Right ventricle myocardium superior (tissue), 1 donor: ENCODE measurements at regions not wholly inside any gene's neighbourhood (a gene's known extent, or its start where the extent isn't known, plus 50 kb on each side); places are given as distances from the start of the nearest gene placed in this dataset.

Experiments
- ATAC-seq: fragments of 200-7000 bp; cut with Tn5 transposase; one replicate; pipeline ENCODE4 v1.9.1; 2020; ENCODE audit warnings: mild to moderate bottlenecking; ENCODE audit not compliant: poor library complexity
- DNase-seq: peaks from one replicate; pipeline ENCODE4 v3.0.0-alpha.2; 2020
- intact Hi-C: fragments of 100-400 bp; cut with DNase I; formaldehyde crosslinking; loops from one replicate; pipeline ENCODE4 v1.11.2; 2022
- donor health status: DM: no; HTN: yes; CAD: no; lungs with severe emphysema.

DNA sequence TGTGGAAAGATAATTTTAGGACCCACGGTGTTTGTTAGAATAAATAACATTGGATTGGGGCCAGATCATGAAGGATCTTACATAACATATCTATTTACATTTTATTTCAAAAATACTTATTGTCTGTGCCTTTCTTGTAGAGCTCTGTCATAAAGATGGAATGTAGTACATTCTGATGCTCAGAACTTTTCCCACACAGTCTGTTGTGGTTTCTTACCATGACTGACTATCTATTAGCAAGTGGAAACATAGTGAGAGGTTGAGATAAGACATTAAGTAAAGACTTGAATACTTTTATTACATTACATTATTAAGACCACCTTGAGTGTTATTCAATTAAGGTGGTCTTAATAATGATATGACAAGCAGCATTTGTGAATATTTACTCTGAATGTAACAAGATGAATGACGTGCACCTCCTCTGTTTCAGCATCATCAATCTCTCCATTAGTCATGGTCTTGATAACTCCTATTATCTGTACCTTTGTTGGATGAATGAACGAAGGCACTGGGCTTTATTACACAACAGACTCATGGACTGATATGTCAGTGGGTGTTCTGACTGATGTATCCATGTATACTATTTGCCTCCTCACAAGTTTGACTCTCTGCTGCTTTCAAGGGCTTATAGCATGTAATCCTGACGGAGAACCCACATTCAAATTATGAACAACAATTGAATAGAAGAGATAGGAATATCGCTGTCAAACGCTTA is 883.0 kb upstream of the FLRT2 start:
- intact Hi-C loops: no loop called here
- DNase-seq (no peak), ATAC-seq (no peak)

DNA sequence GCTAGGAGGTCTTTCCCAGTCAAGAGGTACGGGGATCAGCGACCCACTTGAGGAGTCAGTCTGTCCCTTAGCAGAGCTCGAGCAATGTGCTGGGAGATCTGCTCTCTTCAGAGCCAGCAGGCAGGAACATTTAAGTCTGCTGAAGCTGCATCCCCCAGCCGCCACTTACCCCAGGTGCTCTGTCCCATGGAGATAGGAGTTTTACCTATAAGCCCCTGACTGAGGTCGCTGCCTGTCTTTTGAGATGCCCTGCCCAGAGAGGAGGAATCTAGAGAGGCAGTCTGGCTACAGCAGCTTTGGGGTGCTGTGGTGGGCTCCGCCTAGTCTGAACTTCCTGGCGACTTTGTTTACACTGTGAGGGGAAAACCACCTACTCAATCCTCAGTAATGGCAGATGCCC is 874.9 kb upstream of the FLRT2 start:
- ATAC-seq (no peak), DNase-seq (no peak)
- intact Hi-C loops: no loop called here

DNA sequence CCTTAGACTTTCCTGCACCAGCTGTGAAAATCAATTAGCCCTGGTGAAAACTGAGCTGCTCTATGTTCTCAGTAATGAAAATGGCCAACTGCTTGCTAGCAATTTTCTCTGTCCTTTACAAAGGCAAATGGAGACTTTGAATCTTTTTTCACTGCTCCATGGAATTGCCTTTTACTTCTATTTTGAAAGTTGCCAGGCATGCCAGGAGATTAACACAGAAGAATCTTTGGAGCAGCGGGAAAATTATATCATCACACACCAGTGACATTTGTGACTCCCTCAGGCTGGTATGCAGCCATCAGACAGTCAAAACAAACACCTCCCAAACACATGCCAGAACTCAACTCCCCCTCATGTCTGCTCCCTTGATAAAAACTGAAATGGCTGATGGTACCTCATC is 872.0 kb upstream of the FLRT2 start:
- ATAC-seq (no peak), DNase-seq (no peak)
- intact Hi-C loops: no loop called here

DNA sequence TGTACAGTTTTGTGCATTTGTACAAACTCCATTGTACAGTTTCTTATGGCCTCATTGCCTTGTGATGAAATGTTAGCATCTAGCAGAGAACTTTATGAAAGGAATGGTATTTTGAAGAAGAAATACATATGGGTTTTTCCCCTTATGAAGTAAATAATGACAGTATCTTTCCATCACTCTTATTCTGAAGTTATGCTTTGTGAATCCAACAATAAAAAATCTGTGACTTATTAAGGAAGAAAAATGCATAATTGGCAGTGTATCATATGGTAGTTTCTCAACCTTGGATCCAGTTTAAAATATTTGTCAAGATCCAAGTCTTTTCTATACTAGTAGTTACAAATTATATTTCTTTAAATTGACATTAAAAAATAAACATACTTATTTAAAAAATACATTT is 859.1 kb upstream of the FLRT2 start:
- DNase-seq (no peak), ATAC-seq (no peak)
- intact Hi-C loops: no loop called here

DNA sequence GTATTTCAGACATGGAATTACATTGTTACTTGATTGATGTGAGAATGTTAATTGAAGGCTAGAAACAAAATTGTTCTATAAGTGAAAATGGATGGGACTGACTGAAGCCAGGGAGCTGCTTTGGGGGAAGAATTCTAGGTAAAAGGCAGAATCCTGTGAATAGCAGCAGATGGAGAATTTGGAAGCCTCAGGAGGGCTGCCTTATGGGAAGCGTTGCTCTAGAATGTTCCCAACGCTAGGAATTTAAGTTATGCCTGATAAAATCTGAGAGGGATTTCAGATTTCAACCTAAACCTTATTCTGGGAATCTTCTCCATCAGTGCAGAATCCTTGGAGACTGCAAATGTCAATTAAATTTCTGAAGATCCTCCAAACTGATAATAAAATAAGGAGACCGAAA is 858.2 kb upstream of the FLRT2 start:
- intact Hi-C loops: no loop called here
- no peak for ATAC-seq
- no peak for DNase-seq

DNA sequence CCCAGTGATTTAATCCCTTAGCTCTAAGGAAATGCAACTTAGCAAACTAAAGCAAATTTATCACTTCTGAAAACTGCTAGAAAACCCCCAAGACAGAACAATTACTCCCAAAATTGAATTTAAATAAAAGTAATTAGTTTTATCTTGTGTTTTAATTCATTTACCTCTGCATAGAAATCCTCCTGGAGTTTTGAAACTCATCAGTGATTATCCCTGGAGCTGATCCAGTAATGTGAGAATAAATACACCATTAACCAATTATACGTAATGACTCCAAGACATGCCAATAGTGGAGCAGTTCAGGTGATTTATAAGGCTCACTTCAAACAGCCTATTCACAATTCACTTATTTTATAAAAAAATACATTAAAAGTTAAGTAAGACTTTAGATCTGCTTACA is 855.3 kb upstream of the FLRT2 start:
- DNase-seq (no peak), ATAC-seq (no peak)
- intact Hi-C loops: no loop called here

DNA sequence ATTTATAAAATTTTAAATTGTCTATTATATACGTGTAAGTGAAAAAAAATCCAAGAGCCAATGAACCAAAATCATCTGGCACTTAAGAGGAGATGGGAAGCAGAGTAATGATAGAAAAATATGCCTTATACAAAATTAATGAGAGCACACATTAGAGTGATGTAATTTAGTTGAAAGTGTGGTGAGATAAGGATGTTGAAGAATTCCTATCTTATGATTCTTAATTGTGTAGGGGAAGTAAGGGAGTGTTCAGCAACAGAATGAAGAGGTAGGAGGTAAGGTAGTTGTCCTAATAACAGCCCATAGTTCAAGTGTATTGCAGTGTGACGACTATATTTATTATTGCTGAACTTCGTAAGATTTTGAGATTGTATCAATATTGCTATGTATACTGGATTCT is 843.4 kb upstream of the FLRT2 start:
- intact Hi-C loops: no loop called here
- DNase-seq: no peak
- ATAC-seq: no peak

DNA sequence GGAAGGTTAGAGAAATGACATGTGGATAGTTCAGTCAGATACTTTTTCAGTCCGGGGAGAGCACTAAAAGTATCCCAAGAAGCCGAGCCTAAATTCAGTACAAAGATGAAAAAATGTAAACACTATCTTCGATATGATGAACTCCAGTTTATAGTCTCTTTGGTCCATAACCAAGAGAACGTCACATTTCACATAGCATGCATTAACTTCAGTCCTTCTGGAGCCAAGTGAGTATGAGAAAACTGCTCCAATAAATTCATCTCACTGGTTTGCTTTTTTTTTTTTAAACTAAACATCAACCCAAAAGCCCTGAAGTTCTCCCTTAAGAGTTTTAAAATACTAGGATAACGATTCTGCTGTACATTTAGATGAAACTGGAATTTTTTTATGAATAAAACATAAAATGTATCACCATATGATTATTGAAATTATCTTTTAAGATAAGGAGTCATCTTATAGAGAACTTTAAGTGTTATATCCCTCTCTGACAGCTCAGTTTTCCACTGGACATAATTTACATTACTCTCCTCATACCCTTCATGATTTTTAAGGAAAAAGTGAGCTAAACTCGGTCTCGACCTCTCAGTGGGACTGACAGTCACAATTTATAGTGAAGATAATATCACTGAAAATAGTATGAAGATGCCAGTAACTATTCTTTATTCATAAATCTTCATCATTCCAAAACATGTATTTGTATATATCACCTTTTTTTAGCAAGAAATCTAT is 841.5 kb upstream of the FLRT2 start:
- intact Hi-C loops: no loop called here
- ATAC-seq: no peak
- no peak for DNase-seq

DNA sequence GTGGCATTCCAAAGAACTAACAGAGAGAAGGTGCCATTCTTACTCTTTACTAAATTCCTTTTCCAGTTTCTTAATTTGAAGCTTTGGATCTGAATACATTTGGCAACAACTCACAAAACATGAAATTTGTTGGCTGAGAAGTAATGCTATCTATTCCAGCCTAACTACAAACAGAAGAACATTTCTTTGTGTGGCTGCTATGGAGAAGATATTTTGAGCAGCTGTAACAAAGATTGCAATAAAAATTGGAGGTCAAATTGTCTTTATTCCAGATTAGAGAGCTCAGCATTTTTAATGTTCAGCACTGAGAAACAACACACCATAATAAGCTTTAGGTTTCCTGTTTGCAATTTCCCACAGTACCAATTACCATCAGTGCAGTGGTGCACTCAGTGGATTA is 835.8 kb upstream of the FLRT2 start:
- intact Hi-C loops: no loop called here
- DNase-seq (no peak), ATAC-seq (no peak)

DNA sequence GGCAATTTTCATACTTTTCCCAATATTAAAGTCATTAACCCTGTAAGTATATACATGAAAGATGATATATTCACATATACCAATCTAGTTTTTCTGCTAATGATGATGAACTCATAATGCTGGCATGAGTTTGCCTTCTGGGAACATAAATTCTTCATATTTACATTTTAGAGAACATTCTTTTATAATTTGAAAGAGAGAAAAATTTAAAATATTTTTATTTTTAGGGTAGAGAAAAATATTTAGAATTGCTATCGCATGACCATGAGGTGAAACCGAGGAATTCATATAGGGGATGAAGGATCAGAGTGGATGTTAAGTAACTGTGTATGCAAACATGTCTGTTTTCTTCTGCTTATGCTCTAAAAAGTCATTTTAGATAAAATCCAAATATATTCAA is 825.3 kb upstream of the FLRT2 start:
- DNase-seq (no peak), ATAC-seq (no peak)
- intact Hi-C loops: no loop called here

DNA sequence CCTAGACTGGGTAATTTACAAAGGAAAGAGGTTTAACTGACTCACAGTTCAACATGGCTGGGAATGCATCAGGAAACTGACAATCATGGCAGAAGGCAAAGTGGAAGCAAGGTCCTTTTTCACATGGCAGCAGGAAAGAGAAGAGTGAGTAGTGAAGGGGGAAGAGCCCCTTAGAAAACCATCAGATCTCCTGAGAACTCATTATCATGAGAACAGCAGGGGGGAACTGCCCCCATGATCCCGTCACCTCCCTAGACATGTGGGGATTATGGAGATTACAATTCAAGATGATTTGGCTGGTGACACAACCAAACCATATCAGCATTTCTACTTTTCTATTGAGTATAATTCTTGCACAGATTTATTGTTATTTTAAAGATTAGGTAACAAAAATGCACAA is 822.1 kb upstream of the FLRT2 start:
- intact Hi-C loops: no loop called here
- no peak for ATAC-seq
- DNase-seq: no peak

DNA sequence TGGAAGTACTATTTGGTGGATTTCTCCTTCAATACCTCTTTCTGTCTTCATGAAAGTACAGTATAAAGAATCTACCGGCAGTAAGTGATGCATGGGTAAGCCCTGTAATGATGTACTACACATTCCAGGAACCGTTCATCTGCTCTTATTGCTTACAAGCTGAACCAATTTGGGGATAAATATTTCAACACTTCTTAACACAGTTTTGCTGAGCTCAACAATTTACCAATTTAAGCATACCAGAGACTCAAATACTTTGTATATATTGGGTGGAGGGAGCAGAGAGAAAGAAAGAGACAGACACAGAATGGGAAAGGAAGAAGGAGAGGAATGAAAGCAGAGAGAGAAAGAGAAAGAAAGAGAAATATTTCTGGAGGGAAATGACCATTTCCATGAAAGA is 821.1 kb upstream of the FLRT2 start:
- intact Hi-C loops: no loop called here
- ATAC-seq (no peak), DNase-seq (no peak)

DNA sequence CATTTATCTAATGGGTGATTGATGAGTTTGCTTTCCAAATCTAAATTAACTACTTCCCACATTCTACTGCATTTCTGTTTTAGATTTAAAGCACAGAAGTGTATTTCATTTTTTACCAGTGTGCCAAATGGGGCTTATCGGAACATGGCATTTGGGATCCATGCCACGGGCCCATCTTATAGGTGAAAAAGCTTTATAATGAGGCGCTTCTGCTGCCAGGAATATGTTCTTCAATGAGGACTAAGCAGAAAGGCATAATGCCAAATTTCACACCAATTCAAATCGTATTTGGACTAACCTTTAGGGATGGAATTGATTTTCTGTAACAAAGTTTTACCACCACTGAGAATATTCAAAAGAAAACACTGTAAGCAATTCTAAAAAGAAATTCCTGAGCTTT is 803.5 kb upstream of the FLRT2 start:
- DNase-seq (no peak), ATAC-seq (no peak)
- intact Hi-C loops: no loop called here

DNA sequence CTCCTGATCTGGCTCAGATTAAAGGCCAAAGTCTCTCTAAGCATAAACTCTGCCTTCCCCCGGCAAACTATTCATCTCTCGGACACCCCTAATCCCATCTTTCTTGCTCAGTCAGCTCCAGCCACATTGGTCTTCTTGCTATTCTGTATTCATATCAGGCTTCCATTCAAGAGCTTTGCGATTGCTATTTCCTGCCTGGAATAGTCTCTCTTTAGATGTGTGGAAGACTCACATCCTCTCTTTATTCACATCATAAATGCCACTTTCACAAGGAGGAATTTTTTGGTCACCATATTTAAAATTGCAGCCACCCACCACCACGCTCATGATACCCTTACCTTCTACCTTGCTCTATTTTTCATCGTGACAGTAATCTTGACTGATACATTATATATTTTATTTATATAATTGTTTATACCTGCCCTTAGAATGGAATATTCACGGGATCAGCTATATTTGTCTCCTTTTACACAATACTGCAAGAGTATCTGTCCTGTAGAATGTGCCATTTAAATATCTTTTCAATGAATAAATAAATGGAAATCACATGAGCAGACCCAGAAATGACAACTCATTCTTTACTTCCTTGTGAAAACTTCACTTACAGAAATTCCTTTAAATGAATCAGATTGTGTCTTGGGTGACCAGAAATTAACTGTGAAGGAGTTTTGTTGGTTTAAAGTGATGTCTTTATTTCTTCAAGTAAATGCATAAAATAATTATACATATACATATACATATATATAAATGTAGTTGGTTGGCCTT is 780.6 kb upstream of the FLRT2 start:
- ATAC-seq: no peak
- DNase-seq: no peak
- intact Hi-C loops: no loop called here

DNA sequence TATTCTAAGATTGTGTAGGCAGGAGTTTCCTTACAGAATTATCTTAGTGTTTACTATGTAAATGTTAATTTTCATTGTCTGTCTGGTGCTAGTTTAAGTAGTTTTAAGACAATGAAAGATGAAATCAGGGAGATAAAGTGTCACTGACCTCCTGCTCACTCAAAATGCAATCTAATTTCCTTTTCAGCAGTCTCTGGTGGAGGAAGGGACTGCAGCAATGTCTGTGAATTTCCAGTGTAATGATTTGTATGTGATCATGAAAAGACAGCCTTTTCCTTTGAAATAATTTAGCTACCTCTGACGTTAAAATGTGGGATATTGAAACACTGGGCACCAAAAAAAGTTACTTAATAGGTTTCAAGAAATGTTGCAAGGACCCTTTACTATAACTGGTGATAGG is 779.7 kb upstream of the FLRT2 start:
- intact Hi-C loops: no loop called here
- DNase-seq (no peak), ATAC-seq (no peak)

DNA sequence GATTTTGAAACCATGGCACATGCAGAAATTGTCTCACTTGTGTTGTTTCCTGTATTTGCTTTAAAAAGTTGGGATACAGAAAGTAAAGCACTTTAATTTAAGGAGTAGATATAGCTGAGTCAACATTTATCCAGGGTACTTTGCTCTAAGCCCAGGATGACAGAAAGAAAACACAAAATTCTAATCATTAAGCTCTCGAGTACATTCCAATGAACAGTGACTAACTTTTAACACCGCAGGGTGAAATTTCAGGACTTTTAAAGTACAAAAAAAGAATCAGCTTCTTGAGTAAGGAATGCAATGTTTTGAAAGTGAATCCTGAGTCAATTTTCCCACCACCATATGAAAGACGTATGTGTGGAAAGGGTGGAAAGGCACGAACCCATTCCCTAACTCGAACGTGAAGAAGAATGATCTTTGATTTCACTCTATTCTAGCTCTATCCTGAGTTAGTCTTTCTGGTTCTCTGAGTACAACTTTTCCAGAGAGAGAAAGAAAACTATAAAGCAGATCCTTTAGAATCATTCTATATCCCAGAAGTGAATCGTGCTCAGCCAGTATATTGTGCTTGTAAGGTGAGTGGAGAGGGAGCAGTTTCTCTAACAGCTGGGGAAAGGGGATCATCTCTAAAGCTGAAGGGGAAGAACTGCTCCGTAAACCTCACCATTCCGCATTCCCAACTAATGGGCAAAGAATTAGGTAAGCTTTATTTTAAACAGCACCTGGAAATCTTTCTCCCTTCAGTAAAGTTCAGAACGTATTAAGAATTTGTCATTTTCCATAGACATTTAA is 779.0 kb upstream of the FLRT2 start:
- DNase-seq: no peak
- no peak for ATAC-seq
- intact Hi-C loops: no loop called here

DNA sequence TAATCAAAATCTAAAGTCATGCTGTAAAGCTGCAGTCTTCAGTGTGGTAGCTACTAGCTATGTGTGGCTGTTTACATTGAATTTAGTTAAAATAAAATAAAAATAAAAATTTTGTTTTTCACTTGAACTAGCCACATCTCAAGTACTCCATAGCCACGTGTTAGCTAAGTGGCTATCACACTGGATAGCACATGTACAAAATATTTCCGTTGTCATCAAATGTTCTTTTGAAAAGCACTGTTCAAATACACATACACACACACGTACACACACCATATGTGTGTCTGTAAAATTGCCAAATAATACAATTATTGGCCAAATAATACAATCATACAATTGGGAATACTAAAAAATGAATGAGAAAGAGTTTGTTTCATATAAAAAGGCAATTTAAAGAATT is 778.2 kb upstream of the FLRT2 start:
- ATAC-seq: no peak
- intact Hi-C loops: no loop called here
- no peak for DNase-seq

DNA sequence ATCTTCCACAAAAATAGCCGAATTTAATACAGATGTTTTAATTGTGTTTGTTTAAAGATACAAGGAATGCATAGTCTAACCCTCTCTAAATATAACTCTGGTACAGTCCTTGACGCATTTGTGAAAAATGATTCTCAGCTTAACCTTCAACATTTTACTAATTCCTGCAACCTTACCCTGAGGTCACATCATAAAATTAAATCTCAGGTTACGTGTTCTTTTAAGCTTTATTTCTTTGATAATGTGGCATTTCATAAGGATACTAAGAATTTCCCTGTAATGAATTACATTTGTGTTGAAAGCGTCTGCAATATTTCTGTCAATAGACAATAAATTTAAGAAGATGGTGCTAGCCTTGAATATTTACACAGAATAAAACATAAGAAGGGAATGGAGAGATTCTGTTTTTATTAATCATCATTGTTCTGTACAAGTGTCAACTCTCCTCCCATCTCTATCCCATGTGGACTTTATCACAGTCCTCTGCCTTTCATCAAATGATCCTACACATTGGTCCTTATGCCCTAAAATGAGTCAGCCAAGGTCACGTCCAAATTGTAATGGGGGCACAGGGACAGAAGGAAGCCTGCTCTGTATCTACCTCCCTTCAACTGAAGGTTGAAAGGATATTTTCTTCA is 769.3 kb upstream of the FLRT2 start:
- DNase-seq (no peak), ATAC-seq (no peak)
- intact Hi-C loops: no loop called here

DNA sequence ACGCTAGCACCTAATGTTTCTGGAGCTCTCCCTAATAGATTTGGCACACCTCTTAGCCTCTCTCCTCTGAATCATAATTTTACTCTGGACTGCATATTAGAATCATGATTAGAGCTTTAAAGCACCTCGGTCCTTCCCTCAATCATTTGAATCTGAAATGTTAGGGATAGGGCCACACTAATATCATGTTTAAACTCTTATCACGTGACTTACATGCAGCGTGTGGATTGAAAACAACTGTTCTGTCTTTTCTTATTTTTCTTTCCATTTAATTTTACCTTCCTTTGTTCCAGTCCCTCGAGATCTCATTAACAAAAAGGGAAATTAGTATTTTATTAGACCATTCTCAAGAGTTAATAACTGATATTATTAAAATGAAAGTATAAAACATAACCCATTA is 762.5 kb upstream of the FLRT2 start:
- ATAC-seq: no peak
- intact Hi-C loops: no loop called here

More for the DNA sequence above, 762.5 kb upstream of the FLRT2 start:
- DNase-seq: no peak
